GM23248 (cell line): ENCODE measurements at regions not wholly inside any gene's neighbourhood (a gene's known extent, or its start where the extent isn't known, plus 50 kb on each side); places are given as distances from the start of the nearest gene placed in this dataset.

Experiments
- EZH2 ChIP-seq: fragments of 200-600 bp; sonication (generic); IDR thresholded peaks from 2 replicates; pipeline ENCODE4 v1.6.1; 2018; ENCODE audit warnings: antibody characterized with exemption, mild to moderate bottlenecking; ENCODE audit not compliant: insufficient read depth, poor library complexity, severe bottlenecking
- EZH2phosphoT487 ChIP-seq: fragments of 200-600 bp; sonication (generic); IDR thresholded peaks from 2 replicates; pipeline ENCODE4 v1.6.1; 2018; ENCODE audit warnings: antibody characterized with exemption, moderate library complexity, mild to moderate bottlenecking, low read depth; ENCODE audit not compliant: insufficient read depth

DNA sequence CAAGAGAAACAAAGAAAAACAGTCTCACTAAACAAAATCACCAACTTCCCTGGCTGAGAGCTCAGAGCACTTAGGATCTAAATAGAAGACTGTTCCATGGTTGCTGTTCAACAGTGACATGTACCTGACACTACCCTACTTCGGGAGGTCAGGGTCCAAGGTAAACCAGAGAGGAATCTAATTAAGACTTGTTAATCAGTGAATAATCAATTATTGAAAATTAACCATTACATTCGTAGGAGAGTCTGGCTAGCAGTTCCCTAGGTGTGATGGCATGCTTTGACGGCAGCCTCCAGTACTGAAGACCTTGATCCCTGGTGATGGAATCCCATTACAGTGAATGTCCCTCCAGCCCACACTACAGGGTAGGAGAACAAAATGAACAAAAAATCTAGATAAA is 154.0 kb upstream of the AFDN start:
- TF ChIP-seq EZH2phosphoT487 (no peak), EZH2 (no peak)
